ENCODE measurements at regions not wholly inside any gene's neighbourhood (a gene's known extent, or its start where the extent isn't known, plus 50 kb on each side); places are given as distances from the start of the nearest gene placed in this dataset.
"Not testable (repeated sequence)": the region's sequence is repeated elsewhere in the genome, so short reads cannot be mapped to it uniquely, and the experiment has no call there.

- H3K4me3 ChIP-seq, result no peak overlapping the region
- H3K9me3 ChIP-seq, result no peaks in the 10 kb centered on the region
- no peaks in the 10 kb centered on the region for H3K27me3 ChIP-seq
- no peak for DNase-seq
- no peaks in the 10 kb centered on the region for H3K36me3 ChIP-seq
These were observed 1073.9 kb upstream of the CRIM1 start for GRCh38 chr2:35281702-35282101.

DNA sequence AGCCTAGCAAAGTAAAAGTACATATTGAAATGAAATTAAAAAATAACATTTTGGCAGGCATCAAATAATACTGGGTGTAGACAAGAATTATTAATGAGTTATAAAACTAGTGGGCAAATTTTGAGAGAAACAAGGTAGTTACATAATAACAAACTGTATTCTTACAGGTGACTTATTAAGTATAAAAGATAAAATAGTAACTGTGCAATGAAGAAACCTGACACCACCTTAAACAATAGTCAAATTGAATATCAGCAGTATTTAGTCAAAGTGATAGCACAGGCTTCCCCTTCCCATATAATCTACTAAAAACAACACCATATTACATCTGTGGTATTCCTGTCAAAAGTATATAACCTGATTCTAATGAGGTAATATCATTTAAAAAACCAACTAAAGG is 1099.8 kb upstream of the CRIM1 start:
- DNase-seq, result no peak
- no peak overlapping the region for H3K4me3 ChIP-seq
- no peaks in the 10 kb centered on the region for H3K36me3 ChIP-seq
- no peaks in the 10 kb centered on the region for H3K9me3 ChIP-seq
- no peaks in the 10 kb centered on the region for H3K27me3 ChIP-seq

DNA sequence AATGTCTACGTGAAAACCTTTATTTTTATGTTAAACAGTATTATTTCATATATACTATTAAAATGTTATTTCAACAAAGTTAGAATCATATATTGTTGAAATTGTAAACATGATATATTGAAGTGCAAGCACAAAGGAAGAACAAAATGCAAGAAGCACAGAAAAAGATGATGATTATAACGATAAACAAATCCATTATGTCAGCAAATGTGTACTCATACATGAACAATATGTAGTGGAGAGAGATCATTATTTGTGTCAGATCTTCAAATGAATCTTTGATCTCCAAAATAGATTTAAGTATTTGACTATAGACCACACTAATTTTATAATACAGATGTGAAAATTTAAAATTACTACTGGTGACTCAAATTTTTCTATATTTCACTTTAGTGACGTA is 1104.4 kb upstream of the CRIM1 start:
- H3K9me3 ChIP-seq, result no peaks in the 10 kb centered on the region
- no peaks in the 10 kb centered on the region for H3K27me3 ChIP-seq
- no peaks in the 10 kb centered on the region for H3K36me3 ChIP-seq
- DNase-seq, result no peak
- no peak overlapping the region for H3K4me3 ChIP-seq

GRCh38 chr2:35246702-35247101 is 1108.9 kb upstream of the CRIM1 start:
- H3K9me3 ChIP-seq, result no peaks in the 10 kb centered on the region
- no peaks in the 10 kb centered on the region for H3K27me3 ChIP-seq
- no peaks in the 10 kb centered on the region for H3K36me3 ChIP-seq
- DNase-seq, result no peak
- H3K4me3 ChIP-seq, result no peak overlapping the region

DNA sequence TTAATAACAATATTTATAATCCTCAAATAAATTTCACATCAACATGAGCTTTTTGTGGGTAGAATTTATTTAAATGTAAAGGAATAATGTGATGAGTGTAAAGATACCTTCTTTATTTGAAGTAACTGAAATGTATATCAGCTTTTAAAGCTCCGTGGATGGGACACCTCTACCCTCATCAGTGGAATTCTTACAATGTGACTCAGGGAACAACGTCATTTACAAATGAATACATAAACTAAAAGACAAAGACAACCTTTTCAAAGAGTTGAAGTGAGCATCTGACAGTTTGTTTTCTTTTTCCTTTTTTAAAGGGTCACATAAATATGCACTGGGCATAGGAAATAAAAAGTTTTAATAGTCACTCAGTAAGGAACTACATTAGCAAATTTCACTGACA is 1127.0 kb upstream of the CRIM1 start:
- Histone ChIP-seq H3K9me3 (no peaks in the 10 kb centered on the region), H3K27me3 (no peaks in the 10 kb centered on the region), H3K36me3 (no peaks in the 10 kb centered on the region), H3K4me3 (no peak overlapping the region)
- DNase-seq, result no peak

- no peaks in the 10 kb centered on the region for H3K27me3 ChIP-seq
- no peak for DNase-seq
These were observed 1135.1 kb upstream of the CRIM1 start for GRCh38 chr2:35220461-35220860.

GRCh38 chr2:35204881-35205280 is 1150.7 kb upstream of the CRIM1 start:
- Histone ChIP-seq H3K4me3 (no peak overlapping the region), H3K27me3 (no peaks in the 10 kb centered on the region), H3K36me3 (no peaks in the 10 kb centered on the region), H3K9me3 (no peaks in the 10 kb centered on the region)
- no peak for DNase-seq

More at GRCh38 chr2:35220461-35220860, 1135.1 kb upstream of the CRIM1 start:
- Histone ChIP-seq H3K4me3 (no peak overlapping the region), H3K36me3 (no peaks in the 10 kb centered on the region), H3K9me3 (no peaks in the 10 kb centered on the region)

- Histone ChIP-seq H3K36me3 (no peaks in the 10 kb centered on the region), H3K27me3 (no peaks in the 10 kb centered on the region), H3K9me3 (no peaks in the 10 kb centered on the region), H3K4me3 (no peak overlapping the region)
- no peak for DNase-seq
These were observed 1151.3 kb upstream of the CRIM1 start for GRCh38 chr2:35204323-35204722.

GRCh38 chr2:35199298-35199697 is 1156.3 kb upstream of the CRIM1 start:
- no peak for DNase-seq
- Histone ChIP-seq H3K9me3 (no peaks in the 10 kb centered on the region), H3K36me3 (no peaks in the 10 kb centered on the region), H3K27me3 (no peaks in the 10 kb centered on the region), H3K4me3 (no peak overlapping the region)

DNA sequence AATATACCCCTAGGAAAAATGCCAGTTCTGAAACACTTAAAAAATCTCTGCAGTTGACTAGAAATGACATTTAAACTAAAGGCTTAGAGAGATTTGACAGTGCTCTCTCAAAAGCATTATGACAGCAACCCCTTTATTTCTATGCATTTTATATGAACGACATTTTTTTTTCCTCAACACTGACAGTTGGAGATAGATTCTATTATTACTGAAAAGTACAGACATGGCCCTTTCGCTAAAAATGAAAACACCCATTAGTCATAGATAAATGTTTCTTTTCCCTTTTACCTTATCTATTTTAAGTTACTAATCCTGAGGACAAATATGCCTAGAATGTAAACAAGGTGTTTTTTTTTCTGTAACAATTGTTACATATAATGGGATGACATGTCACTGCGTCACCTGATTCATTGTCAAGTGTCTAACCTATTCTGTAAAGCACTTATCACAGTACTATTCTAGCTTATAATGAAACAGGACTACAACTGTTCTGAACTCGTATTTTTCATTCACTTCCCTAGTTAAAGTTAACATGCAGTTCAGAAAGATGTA is 1169.6 kb upstream of the CRIM1 start:
- H3K4me3 ChIP-seq, result no peak overlapping the region
- H3K27me3 ChIP-seq, result no peaks in the 10 kb centered on the region
- no peak for DNase-seq
- H3K36me3 ChIP-seq, result no peaks in the 10 kb centered on the region
- H3K9me3 ChIP-seq, result no peaks in the 10 kb centered on the region

GRCh38 chr2:35184471-35184870 is 1171.1 kb upstream of the CRIM1 start:
- Histone ChIP-seq H3K27me3 (no peaks in the 10 kb centered on the region), H3K36me3 (no peaks in the 10 kb centered on the region), H3K9me3 (no peaks in the 10 kb centered on the region), H3K4me3 (no peak overlapping the region)
- no peak for DNase-seq

DNA sequence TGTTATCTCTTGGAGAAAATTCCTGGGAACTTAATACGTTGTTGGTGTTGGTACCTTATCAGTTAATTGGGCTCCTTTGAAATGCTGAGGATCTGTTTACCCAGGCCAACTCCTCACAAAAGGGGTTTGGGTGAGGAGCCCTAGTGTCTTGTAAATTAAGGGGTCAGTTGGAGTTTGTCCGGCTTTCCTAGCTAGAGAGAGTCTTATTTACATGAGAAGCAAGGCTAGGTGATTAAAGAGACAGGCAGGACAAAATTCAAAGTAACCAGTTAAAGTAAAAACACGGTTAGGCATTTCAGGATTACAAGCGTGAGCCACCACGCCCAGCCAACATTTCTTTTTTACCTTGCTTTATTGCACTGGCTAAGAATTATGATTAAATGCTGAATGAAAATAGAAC is 1178.9 kb upstream of the CRIM1 start:
- H3K27me3 ChIP-seq, H3K36me3 ChIP-seq, DNase-seq, H3K9me3 ChIP-seq, H3K4me3 ChIP-seq: not testable (repeated sequence)

DNA sequence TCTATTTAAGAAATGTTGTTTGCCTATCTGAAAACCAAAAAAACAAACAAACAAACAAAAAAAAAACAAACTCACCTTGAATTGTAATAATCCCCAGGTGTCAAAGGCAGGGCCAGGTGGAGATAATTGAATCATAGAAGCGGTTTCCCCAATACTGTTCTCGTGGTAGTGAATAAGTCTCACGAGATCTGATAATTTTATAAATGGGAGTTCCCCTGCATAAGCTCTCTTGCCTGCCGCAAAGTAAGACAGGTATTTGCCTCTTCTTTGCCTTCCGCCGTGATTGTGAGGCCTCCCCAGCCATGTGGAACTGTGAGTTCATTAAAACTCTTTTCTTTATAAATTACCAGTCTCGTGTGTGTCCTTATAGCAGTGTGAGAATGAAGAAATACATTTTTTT is 1180.7 kb upstream of the CRIM1 start:
- H3K4me3 ChIP-seq, result no peak overlapping the region
- H3K27me3 ChIP-seq, result 0 out of 2 replicates have a peak, but pooled peaks cover 2% of the 10 kb centered on the region
- H3K9me3 ChIP-seq, result no peaks in the 10 kb centered on the region
- DNase-seq, result no peak
- H3K36me3 ChIP-seq, result no peaks in the 10 kb centered on the region

DNA sequence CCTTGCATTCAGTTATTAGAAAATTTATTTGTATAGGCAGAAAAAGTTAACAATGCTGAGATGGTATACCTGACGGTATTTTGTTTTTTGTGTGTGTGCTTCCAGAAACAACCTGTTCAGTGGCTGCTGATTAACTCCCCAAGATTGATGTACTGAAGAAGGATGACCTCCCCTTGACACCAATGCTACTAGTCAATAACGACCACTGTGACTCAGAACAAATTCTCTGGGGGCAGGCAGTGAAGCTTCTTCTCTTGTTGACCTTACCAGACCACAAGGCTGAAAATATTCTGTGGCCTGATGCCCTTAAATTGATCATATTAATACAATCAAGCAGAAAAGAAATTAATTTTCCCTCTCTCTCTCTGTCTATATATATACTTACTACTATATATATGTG is 1182.9 kb upstream of the CRIM1 start:
- H3K9me3 ChIP-seq, result no peaks in the 10 kb centered on the region

GRCh38 chr2:35168351-35168750 is 1187.2 kb upstream of the CRIM1 start:
- no peak overlapping the region for H3K4me3 ChIP-seq

More for the DNA sequence above, 1182.9 kb upstream of the CRIM1 start:
- no peak for DNase-seq
- H3K27me3 ChIP-seq, result no peaks in the 10 kb centered on the region
- no peak overlapping the region for H3K4me3 ChIP-seq
- no peaks in the 10 kb centered on the region for H3K36me3 ChIP-seq

DNA sequence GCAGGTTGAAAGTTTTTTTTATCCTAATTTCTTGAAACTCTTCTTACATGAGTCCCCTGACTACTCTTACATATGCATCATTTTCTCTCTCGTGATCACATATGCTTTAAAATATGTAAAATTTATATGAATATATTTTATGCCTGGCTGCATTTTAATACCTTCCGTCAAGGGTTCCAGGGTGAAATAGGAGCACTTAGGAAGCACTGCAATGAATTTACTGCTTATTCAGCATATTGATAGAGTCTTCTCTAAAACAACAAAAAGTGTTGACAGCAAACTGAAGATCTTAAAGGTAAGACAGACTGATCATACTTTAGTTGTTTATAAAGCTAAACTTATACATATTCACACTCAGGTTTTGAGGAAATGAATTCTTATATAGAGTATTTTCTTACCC is 1191.6 kb upstream of the CRIM1 start:
- Histone ChIP-seq H3K27me3 (no peaks in the 10 kb centered on the region), H3K9me3 (no peaks in the 10 kb centered on the region), H3K36me3 (no peaks in the 10 kb centered on the region), H3K4me3 (no peak overlapping the region)
- DNase-seq, result no peak

More at GRCh38 chr2:35168351-35168750, 1187.2 kb upstream of the CRIM1 start:
- Histone ChIP-seq H3K9me3 (no peaks in the 10 kb centered on the region), H3K36me3 (no peaks in the 10 kb centered on the region), H3K27me3 (no peaks in the 10 kb centered on the region)
- no peak for DNase-seq

GRCh38 chr2:35160871-35161270 is 1194.7 kb upstream of the CRIM1 start:
- Histone ChIP-seq H3K27me3 (no peaks in the 10 kb centered on the region), H3K9me3 (no peaks in the 10 kb centered on the region), H3K4me3 (no peak overlapping the region), H3K36me3 (no peaks in the 10 kb centered on the region)
- no peak for DNase-seq

DNA sequence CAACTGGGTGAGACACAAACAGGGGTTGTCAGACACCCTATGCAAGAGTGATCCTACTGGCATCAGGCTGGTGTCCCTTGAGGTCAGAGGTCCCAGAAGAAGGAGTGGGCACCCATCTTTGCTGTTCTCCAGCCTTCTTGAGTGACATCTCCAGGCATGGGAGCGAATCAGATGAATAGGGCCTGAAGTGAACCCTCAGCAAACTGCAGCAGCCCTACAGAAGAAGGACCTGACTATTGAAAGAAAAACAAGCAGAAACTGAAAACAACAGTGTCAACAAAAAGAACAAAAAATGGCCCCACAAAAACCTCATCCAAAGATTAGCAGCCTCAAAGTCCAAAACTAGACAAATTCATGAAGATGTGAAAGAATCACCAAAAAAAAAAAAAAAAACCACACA is 1229.7 kb upstream of the CRIM1 start:
- no peaks in the 10 kb centered on the region for H3K36me3 ChIP-seq

DNA sequence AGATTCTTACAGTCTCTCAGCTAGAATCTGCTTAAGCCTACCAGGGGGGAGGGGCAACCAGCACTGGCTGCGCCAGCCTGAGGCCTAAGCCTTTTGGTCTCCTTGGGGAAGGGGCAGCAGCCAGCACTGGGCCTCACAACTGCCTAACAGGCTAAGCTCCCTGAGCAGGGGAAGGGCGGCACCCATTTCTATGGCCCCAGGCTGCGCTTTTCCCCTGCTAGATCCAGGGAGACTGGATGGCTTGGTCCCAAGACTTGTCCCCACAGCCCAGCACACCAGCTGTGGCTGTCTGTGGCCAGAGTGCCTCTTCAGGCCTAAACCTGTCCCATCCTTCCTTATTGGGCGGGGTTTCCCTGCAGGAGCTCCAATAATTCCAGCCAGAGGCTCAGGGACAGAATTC is 1230.3 kb upstream of the CRIM1 start:
- H3K36me3 ChIP-seq, result no peaks in the 10 kb centered on the region
- no peaks in the 10 kb centered on the region for H3K9me3 ChIP-seq
- no peak for DNase-seq
- H3K27me3 ChIP-seq, result no peaks in the 10 kb centered on the region
- no peak overlapping the region for H3K4me3 ChIP-seq

More for the DNA sequence above, 1229.7 kb upstream of the CRIM1 start:
- Histone ChIP-seq H3K4me3 (no peak overlapping the region), H3K27me3 (no peaks in the 10 kb centered on the region), H3K9me3 (no peaks in the 10 kb centered on the region)
- DNase-seq, result no peak

All from MG63 (cell line).